ENCODE measurements at regions not wholly inside any gene's neighbourhood (a gene's known extent, or its start where the extent isn't known, plus 50 kb on each side); places are given as distances from the start of the nearest gene placed in this dataset.

DNA sequence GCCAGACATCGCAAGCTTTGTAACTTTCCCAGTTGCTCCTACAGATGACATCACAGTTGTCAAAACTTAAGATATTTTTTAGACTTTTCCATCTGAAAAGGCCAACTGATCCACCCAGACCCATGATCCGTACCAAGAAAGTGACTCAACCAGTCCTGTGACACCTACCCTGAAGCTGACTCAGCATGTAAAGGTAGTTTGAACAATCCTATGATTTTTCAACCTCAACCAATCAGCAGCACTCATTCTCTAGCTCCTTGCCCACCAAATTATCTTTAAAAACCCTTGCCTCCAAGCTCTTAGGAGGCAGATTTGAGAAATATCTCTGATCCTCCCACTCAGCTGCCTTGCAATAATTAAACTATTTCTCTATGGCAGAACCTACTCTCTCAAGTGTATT lies 1686.7 kb upstream of the LRRTM1 start:
- TF ChIP-seq, protein P1, sequence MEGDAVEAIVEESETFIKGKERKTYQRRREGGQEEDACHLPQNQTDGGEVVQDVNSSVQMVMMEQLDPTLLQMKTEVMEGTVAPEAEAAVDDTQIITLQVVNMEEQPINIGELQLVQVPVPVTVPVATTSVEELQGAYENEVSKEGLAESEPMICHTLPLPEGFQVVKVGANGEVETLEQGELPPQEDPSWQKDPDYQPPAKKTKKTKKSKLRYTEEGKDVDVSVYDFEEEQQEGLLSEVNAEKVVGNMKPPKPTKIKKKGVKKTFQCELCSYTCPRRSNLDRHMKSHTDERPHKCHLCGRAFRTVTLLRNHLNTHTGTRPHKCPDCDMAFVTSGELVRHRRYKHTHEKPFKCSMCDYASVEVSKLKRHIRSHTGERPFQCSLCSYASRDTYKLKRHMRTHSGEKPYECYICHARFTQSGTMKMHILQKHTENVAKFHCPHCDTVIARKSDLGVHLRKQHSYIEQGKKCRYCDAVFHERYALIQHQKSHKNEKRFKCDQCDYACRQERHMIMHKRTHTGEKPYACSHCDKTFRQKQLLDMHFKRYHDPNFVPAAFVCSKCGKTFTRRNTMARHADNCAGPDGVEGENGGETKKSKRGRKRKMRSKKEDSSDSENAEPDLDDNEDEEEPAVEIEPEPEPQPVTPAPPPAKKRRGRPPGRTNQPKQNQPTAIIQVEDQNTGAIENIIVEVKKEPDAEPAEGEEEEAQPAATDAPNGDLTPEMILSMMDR (IDR thresholded peaks at IDR 0.05; ENCODE audit: low read depth, low read length) = no peak
- H3K4me3 ChIP-seq (ENCODE audit: low read depth, low read length) = no peak overlapping the region

- no peak overlapping the region for H3K4me3 ChIP-seq (ENCODE audit: low read depth, low read length)
- TF ChIP-seq, protein P1 (IDR thresholded peaks at IDR 0.05; ENCODE audit: low read depth, low read length) = no peak
Observed at GRCh38 chr2:81987370-81987769, 1682.8 kb upstream of the LRRTM1 start.

DNA sequence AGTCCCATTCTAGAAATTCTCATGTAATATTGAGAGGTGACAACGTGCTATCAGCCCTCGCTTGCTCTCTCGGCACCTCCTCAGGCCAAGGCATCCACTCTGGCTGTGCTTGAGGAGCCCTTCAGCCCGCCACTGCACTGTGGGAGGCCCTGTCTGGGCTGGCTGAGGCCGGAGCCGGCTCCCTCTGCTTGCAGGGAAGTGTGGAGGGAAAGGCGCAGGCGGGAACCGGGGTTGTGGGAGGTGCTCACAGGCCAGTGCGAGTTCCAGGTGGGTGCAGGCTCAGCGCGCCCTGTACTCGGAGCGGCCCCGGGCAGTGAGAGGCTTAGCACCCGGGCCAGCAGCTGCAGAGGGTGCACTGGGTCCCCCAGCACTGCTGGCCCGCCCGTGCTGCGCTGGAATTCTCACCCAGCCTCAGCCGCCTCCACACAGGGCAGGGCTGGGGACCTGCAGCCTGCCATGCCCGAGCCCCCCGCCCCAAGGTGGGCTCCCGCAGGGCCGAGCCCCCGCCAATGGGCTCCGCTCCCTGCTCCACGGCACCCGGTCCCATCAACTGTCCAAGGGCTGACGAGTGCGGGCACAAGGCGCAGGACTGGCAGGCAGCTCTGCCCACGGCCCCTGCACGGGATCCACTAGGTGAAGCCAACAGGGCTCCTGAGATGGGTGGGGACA lies 1680.6 kb upstream of the LRRTM1 start:
- no peak overlapping the region for H3K4me3 ChIP-seq (ENCODE audit: low read depth, low read length)
- TF ChIP-seq, protein P1 (IDR thresholded peaks at IDR 0.05; ENCODE audit: low read depth, low read length) = no peak

DNA sequence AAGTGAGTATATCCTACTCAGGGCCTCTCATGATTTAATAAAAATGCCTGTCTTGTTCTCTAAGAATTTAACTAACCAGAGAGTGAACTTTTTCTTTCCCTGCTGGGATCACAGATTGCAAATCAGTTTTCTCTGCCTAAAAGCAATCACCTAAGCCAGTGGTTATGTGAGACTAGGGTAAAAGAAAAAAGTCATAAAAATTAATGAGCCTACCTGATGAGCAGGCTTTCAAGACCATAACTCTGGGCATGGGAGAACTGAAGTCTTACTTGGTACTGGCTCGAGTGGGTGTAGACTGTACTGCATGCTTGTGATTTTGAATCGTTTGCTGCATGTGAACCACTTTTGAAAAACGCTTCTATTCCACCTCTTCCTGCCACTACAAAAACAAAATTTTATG lies 1677.0 kb upstream of the LRRTM1 start:
- TF ChIP-seq, protein P1 (IDR thresholded peaks at IDR 0.05; ENCODE audit: low read depth, low read length) = no peak
- no peak overlapping the region for H3K4me3 ChIP-seq (ENCODE audit: low read depth, low read length)

DNA sequence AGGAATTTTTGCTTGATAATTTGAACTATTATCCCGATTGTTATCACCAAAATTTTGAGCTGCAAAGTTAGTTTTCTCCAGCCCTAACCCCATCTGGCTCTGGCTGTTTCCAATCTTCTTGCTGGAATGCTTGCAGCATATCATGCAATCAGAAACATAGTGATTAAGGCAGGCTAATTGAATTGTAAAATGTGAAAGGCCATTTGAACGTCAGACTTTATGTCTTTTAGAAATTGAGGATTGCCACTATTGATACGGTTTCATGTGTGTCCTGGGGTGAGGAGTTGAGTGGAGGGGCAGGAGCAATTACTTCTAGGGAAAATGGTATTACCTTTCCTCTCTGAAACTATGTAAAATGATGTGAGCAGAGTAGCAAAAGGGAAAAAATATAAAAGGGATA lies 1674.5 kb upstream of the LRRTM1 start:
- H3K4me3 ChIP-seq (ENCODE audit: low read depth, low read length) = no peak overlapping the region
- TF ChIP-seq, protein P1 (IDR thresholded peaks at IDR 0.05; ENCODE audit: low read depth, low read length) = no peak

- TF ChIP-seq, protein P1 (IDR thresholded peaks at IDR 0.05; ENCODE audit: low read depth, low read length) = no peak
Observed at GRCh38 chr2:81976998-81977397, 1672.4 kb upstream of the LRRTM1 start.

GRCh38 chr2:81974216-81974615 lies 1669.7 kb upstream of the LRRTM1 start:
- no peak overlapping the region for H3K4me3 ChIP-seq (ENCODE audit: low read depth, low read length)
- TF ChIP-seq, protein P1 (IDR thresholded peaks at IDR 0.05; ENCODE audit: low read depth, low read length) = no peak

More at GRCh38 chr2:81976998-81977397, 1672.4 kb upstream of the LRRTM1 start:
- H3K4me3 ChIP-seq (ENCODE audit: low read depth, low read length) = no peak overlapping the region
